GM10248 (cell line): ENCODE measurements at regions not wholly inside any gene's neighbourhood (a gene's known extent, or its start where the extent isn't known, plus 50 kb on each side); places are given as distances from the start of the nearest gene placed in this dataset.

Experiments used
- CTCF ChIA-PET: fragments of 300-600 bp; sonication (Branson Sonifier 250); formaldehyde crosslinking; extraction: SDS; loops from one replicate; lab custom pipeline; 2021; ENCODE audit warnings: antibody characterized with exemption; lab: Yijun Ruan, JAX
- POLR2A ChIA-PET: fragments of 350-650 bp; sonication (Branson Sonifier 250); formaldehyde crosslinking; extraction: SDS; loops from one replicate; lab custom pipeline; 2020; ENCODE audit warnings: antibody characterized with exemption; lab: Yijun Ruan, JAX
- DNase-seq: peaks from one replicate; pipeline ENCODE4 v3.0.0; 2012; ENCODE audit errors: extremely low spot score
- TF ChIP-seq, protein P1 (sequence below): IDR thresholded peaks from 2 replicates; pipeline ENCODE4 v1.5.1; 2012; ENCODE audit warnings: mild to moderate bottlenecking, low read depth; ENCODE audit errors: extremely low read depth, missing control alignments, control extremely low read depth

DNA sequence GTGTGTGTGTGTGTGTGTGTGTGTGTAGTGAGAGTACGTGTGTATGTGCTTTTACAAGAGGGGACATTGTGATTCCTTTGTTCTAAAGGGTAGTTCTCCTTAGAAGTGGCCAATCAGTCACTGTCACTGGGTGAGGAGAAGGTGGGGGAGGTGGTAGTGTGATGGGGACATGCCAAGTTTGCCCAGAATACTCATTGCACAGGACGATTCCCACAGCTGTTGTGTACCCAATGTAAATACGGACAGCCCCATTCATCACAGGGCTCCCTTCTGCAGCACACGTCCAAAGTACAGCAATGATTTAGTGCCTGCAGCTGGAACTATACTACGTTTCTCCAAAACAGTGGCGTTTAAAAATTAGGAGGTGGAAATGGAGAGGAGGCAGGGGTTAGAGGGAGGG is 287.8 kb downstream of the TLR4 start:
- DNase-seq = no peak
- TF ChIP-seq, protein P1, sequence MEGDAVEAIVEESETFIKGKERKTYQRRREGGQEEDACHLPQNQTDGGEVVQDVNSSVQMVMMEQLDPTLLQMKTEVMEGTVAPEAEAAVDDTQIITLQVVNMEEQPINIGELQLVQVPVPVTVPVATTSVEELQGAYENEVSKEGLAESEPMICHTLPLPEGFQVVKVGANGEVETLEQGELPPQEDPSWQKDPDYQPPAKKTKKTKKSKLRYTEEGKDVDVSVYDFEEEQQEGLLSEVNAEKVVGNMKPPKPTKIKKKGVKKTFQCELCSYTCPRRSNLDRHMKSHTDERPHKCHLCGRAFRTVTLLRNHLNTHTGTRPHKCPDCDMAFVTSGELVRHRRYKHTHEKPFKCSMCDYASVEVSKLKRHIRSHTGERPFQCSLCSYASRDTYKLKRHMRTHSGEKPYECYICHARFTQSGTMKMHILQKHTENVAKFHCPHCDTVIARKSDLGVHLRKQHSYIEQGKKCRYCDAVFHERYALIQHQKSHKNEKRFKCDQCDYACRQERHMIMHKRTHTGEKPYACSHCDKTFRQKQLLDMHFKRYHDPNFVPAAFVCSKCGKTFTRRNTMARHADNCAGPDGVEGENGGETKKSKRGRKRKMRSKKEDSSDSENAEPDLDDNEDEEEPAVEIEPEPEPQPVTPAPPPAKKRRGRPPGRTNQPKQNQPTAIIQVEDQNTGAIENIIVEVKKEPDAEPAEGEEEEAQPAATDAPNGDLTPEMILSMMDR = no peak
- CTCF ChIA-PET = no interaction called here
- POLR2A ChIA-PET = no interaction called here

DNA sequence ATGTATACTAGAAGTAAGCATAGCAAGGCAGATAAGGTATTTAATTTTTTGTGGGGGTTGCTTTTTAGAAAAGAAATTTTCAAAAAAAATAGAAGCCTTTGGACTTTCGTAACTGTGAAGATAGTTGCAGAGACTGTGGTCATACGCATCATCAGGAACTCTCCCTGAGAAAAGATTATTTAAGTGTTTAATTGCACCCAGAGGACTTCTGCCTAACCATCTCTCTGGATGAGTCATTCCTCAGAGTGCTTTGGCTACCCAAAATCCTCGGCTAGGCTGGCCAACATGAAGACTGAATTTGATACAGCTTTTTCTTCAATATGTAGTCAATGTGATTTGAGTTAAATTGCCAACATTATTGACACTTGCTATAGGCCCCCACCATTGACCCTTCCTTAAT is 296.4 kb downstream of the TLR4 start:
- ChIA-PET POLR2A (no interaction called here), CTCF (no interaction called here)
- TF ChIP-seq, protein P1 = no peak

GRCh38 chr9:118003240-118003639 is 299.0 kb downstream of the TLR4 start:
- TF ChIP-seq, protein P1 = no peak
- ChIA-PET POLR2A (no interaction called here), CTCF (interaction anchor here (1.0 kb wide), 1 partner anchor 19 kb away, joined by 3 read pairs; no protein-coding TSS in a partner anchor)
- DNase-seq = no peak

More for the DNA sequence above, 296.4 kb downstream of the TLR4 start:
- no peak for DNase-seq

DNA sequence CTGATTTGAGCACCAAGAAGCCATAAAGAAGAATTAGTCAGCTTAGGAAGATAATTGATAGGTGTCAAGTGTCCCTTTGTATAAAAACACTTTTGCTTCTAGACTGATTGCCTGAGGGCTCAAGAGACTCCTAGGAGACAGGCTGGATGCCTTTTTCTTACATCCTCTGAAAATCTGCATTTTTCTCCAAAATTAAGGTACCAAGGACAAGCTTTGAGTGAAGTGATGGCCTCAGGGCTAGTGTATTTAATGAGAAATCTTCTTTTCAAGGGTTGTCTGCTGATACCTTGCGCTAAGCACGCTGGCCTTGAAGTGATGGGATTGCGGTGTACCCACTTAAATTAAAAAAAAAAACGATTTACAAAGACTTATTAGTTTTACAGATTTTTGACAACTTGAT is 304.0 kb downstream of the TLR4 start:
- no peak for DNase-seq
- TF ChIP-seq, protein P1 = no peak
- POLR2A ChIA-PET = no interaction called here
- CTCF ChIA-PET = no interaction called here

DNA sequence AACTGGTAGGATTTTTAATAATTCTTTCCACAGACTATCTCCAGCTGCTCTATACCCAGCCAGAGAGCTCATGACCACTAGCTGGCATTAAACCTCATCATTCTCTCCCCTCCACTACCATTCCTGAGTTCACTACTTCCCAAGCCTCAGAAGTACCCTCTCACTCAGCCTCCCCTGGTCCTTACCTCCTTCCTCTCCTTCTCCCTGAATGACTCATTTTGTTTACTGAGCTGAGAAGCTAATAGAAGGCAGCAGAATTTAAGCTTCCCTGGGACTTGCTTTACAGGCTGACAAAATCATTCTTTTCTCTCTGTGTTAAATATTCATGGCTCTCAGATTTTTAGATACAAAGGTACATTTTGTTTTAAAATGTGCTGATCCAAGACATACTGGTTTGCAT is 305.4 kb downstream of the TLR4 start:
- TF ChIP-seq, protein P1 = no peak
- ChIA-PET POLR2A (no interaction called here), CTCF (no interaction called here)
- no peak for DNase-seq

DNA sequence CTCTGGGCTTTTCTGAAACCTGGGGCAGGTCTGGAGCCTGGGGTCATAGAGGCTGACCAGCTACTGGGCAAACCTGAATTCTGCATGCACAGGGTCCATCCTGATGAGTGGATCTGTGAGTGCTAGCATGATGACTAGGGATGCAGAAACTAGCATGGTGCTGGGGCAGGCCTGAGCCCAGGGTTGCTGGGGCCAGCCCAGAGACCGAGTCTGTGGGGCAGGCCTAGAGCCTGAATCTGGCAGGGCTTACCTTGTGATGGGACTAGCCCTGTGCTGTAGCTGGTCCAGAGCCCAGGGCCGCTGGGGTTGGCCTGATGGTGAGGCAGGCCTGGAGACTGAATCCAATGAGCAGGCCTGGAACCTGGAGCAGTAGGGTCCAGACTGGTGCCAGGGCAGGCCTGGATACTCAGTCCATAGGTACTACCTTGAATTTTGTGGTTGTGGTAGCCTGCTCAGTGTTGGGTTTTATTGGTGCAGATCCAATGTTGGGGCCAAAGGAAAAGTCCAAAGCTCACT is 313.5 kb downstream of the TLR4 start:
- CTCF ChIA-PET = no interaction called here
- TF ChIP-seq, protein P1 = no peak
- DNase-seq = no peak
- POLR2A ChIA-PET = no interaction called here
